Activated naive CD4-positive, alpha-beta T cell treated with anti-CD3 and anti-CD28 coated beads for 36 hours (primary cell): ENCODE measurements at regions not wholly inside any gene's neighbourhood (a gene's known extent, or its start where the extent isn't known, plus 50 kb on each side); places are given as distances from the start of the nearest gene placed in this dataset.
"Not testable (repeated sequence)": the region's sequence is repeated elsewhere in the genome, so short reads cannot be mapped to it uniquely, and the experiment has no call there.

Experiments
- CTCF ChIA-PET: fragments of 350-600 bp; sonication (Branson Sonifier 250); formaldehyde crosslinking; loops from one replicate; lab custom pipeline; 2021; ENCODE audit warnings: antibody characterized with exemption; lab: Charles Lee
- DNase-seq: peaks from one replicate; pipeline ENCODE4 v3.0.0-alpha.2; 2020
- H3K27ac Mint-ChIP-seq: one replicate; pipeline ENCODE4 v1.8.0; 2021; ENCODE audit warnings: mild to moderate bottlenecking, mixed read lengths
- H3K27me3 Mint-ChIP-seq: one replicate; pipeline ENCODE4 v1.8.0; 2021; ENCODE audit warnings: low read depth, mixed read lengths
- H3K36me3 Mint-ChIP-seq: one replicate; pipeline ENCODE4 v1.8.0; 2021; ENCODE audit warnings: low read depth, mixed read lengths
- H3K4me1 Mint-ChIP-seq: one replicate; pipeline ENCODE4 v1.8.0; 2021; ENCODE audit warnings: low read depth, mixed read lengths
- H3K4me3 Mint-ChIP-seq: one replicate; pipeline ENCODE4 v1.8.0; 2021; ENCODE audit warnings: mild to moderate bottlenecking, moderate library complexity, mixed read lengths
- H3K9me3 Mint-ChIP-seq: one replicate; pipeline ENCODE4 v1.8.0; 2021; ENCODE audit warnings: mixed read lengths
- intact Hi-C: fragments of 100-400 bp; cut with micrococcal nuclease; formaldehyde crosslinking; loops from one replicate; pipeline ENCODE4 v1.15.1; 2023

- no peak overlapping the region for H3K4me3 Mint-ChIP-seq
- H3K9me3 Mint-ChIP-seq, result no peaks in the 10 kb centered on the region
- no peaks in the 10 kb centered on the region for H3K4me1 Mint-ChIP-seq
- CTCF ChIA-PET, result no interaction called here
- intact Hi-C loops, result no loop called here
- no peaks in the 10 kb centered on the region for H3K36me3 Mint-ChIP-seq
- no peak for DNase-seq
- no peak overlapping the region for H3K27ac Mint-ChIP-seq
- no peaks in the 10 kb centered on the region for H3K27me3 Mint-ChIP-seq
Observed at GRCh38 chr21:18152371-18152770, 92.3 kb upstream of the CHODL start.

GRCh38 chr21:18151046-18151445, 93.6 kb upstream of the CHODL start:
- no peaks in the 10 kb centered on the region for H3K4me1 Mint-ChIP-seq
- no peaks in the 10 kb centered on the region for H3K27me3 Mint-ChIP-seq
- intact Hi-C loops, result no loop called here
- no peak for DNase-seq
- no peak overlapping the region for H3K27ac Mint-ChIP-seq
- H3K4me3 Mint-ChIP-seq, result no peak overlapping the region
- H3K9me3 Mint-ChIP-seq, result no peaks in the 10 kb centered on the region
- CTCF ChIA-PET, result no interaction called here
- H3K36me3 Mint-ChIP-seq, result no peaks in the 10 kb centered on the region

GRCh38 chr21:18148401-18148800, 96.2 kb upstream of the CHODL start:
- CTCF ChIA-PET, result no interaction called here
- no peaks in the 10 kb centered on the region for H3K9me3 Mint-ChIP-seq

GRCh38 chr21:18147678-18148077, 97.0 kb upstream of the CHODL start:
- intact Hi-C loops, result no loop called here
- Mint-ChIP-seq H3K27me3 (no peaks in the 10 kb centered on the region), H3K27ac (no peak overlapping the region), H3K36me3 (no peaks in the 10 kb centered on the region), H3K4me3 (no peak overlapping the region), H3K9me3 (no peaks in the 10 kb centered on the region), H3K4me1 (no peaks in the 10 kb centered on the region)
- DNase-seq, result no peak
- CTCF ChIA-PET, result no interaction called here

More at GRCh38 chr21:18148401-18148800, 96.2 kb upstream of the CHODL start:
- Mint-ChIP-seq H3K27me3 (no peaks in the 10 kb centered on the region), H3K4me1 (no peaks in the 10 kb centered on the region), H3K36me3 (no peaks in the 10 kb centered on the region), H3K4me3 (no peak overlapping the region), H3K27ac (no peak overlapping the region)
- no peak for DNase-seq
- intact Hi-C loops, result no loop called here

- no peaks in the 10 kb centered on the region for H3K27me3 Mint-ChIP-seq
- CTCF ChIA-PET, result no interaction called here
- no peaks in the 10 kb centered on the region for H3K36me3 Mint-ChIP-seq
- no peak for DNase-seq
- H3K9me3 Mint-ChIP-seq, result no peaks in the 10 kb centered on the region
- no peak overlapping the region for H3K4me3 Mint-ChIP-seq
- no peaks in the 10 kb centered on the region for H3K4me1 Mint-ChIP-seq
- H3K27ac Mint-ChIP-seq, result no peak overlapping the region
- intact Hi-C loops, result no loop called here
Observed at GRCh38 chr21:18146820-18147219, 97.8 kb upstream of the CHODL start.

GRCh38 chr21:18144339-18144738, 100.3 kb upstream of the CHODL start:
- H3K27me3 Mint-ChIP-seq, result no peaks in the 10 kb centered on the region
- H3K9me3 Mint-ChIP-seq, result no peaks in the 10 kb centered on the region
- H3K4me3 Mint-ChIP-seq, result no peak overlapping the region
- H3K27ac Mint-ChIP-seq, result no peak overlapping the region
- CTCF ChIA-PET, result no interaction called here
- H3K4me1 Mint-ChIP-seq, result no peaks in the 10 kb centered on the region
- DNase-seq, result no peak
- no peaks in the 10 kb centered on the region for H3K36me3 Mint-ChIP-seq
- intact Hi-C loops, result no loop called here

- DNase-seq, result no peak
- CTCF ChIA-PET, result no interaction called here
- Mint-ChIP-seq H3K27me3 (no peaks in the 10 kb centered on the region), H3K9me3 (no peaks in the 10 kb centered on the region), H3K27ac (no peak overlapping the region), H3K4me1 (no peaks in the 10 kb centered on the region), H3K36me3 (no peaks in the 10 kb centered on the region), H3K4me3 (no peak overlapping the region)
- intact Hi-C loops, result no loop called here
Observed at GRCh38 chr21:18142655-18143054, 102.0 kb upstream of the CHODL start.

- intact Hi-C loops, result no loop called here
- no peak for DNase-seq
- H3K4me3 Mint-ChIP-seq, result no peak overlapping the region
- H3K36me3 Mint-ChIP-seq, result no peaks in the 10 kb centered on the region
- CTCF ChIA-PET, result no interaction called here
- H3K27me3 Mint-ChIP-seq, result no peaks in the 10 kb centered on the region
- no peak overlapping the region for H3K27ac Mint-ChIP-seq
- peaks cover 2% of the 10 kb centered on the region for H3K9me3 Mint-ChIP-seq
- H3K4me1 Mint-ChIP-seq, result no peaks in the 10 kb centered on the region
Observed at GRCh38 chr21:18138507-18138906, 106.1 kb upstream of the CHODL start.

- Mint-ChIP-seq H3K4me1 (no peaks in the 10 kb centered on the region), H3K27ac (no peak overlapping the region), H3K9me3 (no peaks in the 10 kb centered on the region), H3K36me3 (no peaks in the 10 kb centered on the region), H3K4me3 (no peak overlapping the region), H3K27me3 (no peaks in the 10 kb centered on the region)
- intact Hi-C loops, result no loop called here
- no peak for DNase-seq
- CTCF ChIA-PET, result no interaction called here
Observed at GRCh38 chr21:18129526-18129925, 115.1 kb upstream of the CHODL start.

GRCh38 chr21:18118566-18118965, 126.1 kb upstream of the CHODL start:
- Mint-ChIP-seq H3K36me3 (no peaks in the 10 kb centered on the region), H3K9me3 (no peaks in the 10 kb centered on the region)
- CTCF ChIA-PET, result no interaction called here

GRCh38 chr21:18117176-18117575, 127.5 kb upstream of the CHODL start:
- Mint-ChIP-seq H3K27me3 (no peaks in the 10 kb centered on the region), H3K4me3 (no peak overlapping the region), H3K27ac (no peak overlapping the region), H3K4me1 (no peaks in the 10 kb centered on the region), H3K36me3 (no peaks in the 10 kb centered on the region), H3K9me3 (no peaks in the 10 kb centered on the region)
- DNase-seq, result no peak
- intact Hi-C loops, result no loop called here
- CTCF ChIA-PET, result no interaction called here

More at GRCh38 chr21:18118566-18118965, 126.1 kb upstream of the CHODL start:
- H3K4me1 Mint-ChIP-seq, result no peaks in the 10 kb centered on the region
- no peak for DNase-seq
- H3K4me3 Mint-ChIP-seq, result no peak overlapping the region
- H3K27ac Mint-ChIP-seq, result no peak overlapping the region
- intact Hi-C loops, result no loop called here
- no peaks in the 10 kb centered on the region for H3K27me3 Mint-ChIP-seq

- Mint-ChIP-seq H3K27ac (no peak overlapping the region), H3K4me1 (no peaks in the 10 kb centered on the region), H3K27me3 (no peaks in the 10 kb centered on the region), H3K9me3 (no peaks in the 10 kb centered on the region), H3K36me3 (no peaks in the 10 kb centered on the region), H3K4me3 (no peak overlapping the region)
- CTCF ChIA-PET, result no interaction called here
- intact Hi-C loops, result no loop called here
- DNase-seq, result no peak
Observed at GRCh38 chr21:18114810-18115209, 129.8 kb upstream of the CHODL start.

GRCh38 chr21:18104802-18105201, 139.8 kb upstream of the CHODL start:
- intact Hi-C loops, result no loop called here
- Mint-ChIP-seq H3K4me3 (no peak overlapping the region), H3K36me3 (no peaks in the 10 kb centered on the region), H3K9me3 (peaks cover under 1% of the 10 kb centered on the region), H3K27ac (no peak overlapping the region), H3K4me1 (no peaks in the 10 kb centered on the region), H3K27me3 (no peaks in the 10 kb centered on the region)
- no peak for DNase-seq
- CTCF ChIA-PET, result no interaction called here

GRCh38 chr21:18096413-18096812, 148.2 kb upstream of the CHODL start:
- DNase-seq, intact Hi-C loops: not testable (repeated sequence)
- peaks cover 30% of the 10 kb centered on the region for H3K9me3 Mint-ChIP-seq

More at GRCh38 chr21:18096413-18096812, 148.2 kb upstream of the CHODL start:
- H3K36me3 Mint-ChIP-seq, H3K27me3 Mint-ChIP-seq, H3K4me1 Mint-ChIP-seq, H3K27ac Mint-ChIP-seq, H3K4me3 Mint-ChIP-seq, CTCF ChIA-PET: not testable (repeated sequence)
